ENCODE measurements at regions not wholly inside any gene's neighbourhood (a gene's known extent, or its start where the extent isn't known, plus 50 kb on each side); places are given as distances from the start of the nearest gene placed in this dataset.

- H3K4me2 ChIP-seq (ENCODE audit: low read depth, low read length): no peak overlapping the region
- no peaks in the 10 kb centered on the region for H3K4me1 ChIP-seq (ENCODE audit: insufficient read depth, low read length)
- no peak overlapping the region for H2AFZ ChIP-seq (ENCODE audit: low read length)
- intact Hi-C loops (cut with micrococcal nuclease; ENCODE audit: unreplicated experiment): no loop called here
- no peak for DNase-seq (ENCODE audit: low spot score)
- no peak overlapping the region for H3K9ac ChIP-seq (ENCODE audit: insufficient read depth, low read depth, low read length)
- ChIA-PET CTCF (ENCODE audit: low intra/inter-chr PET ratio, low total read pairs) (no interaction called here), POLR2A (no interaction called here)
- no peaks in the 10 kb centered on the region for H4K20me1 ChIP-seq (ENCODE audit: insufficient read depth, low read length)
- peaks cover 1 to 10% of the 10 kb centered on the region in 2 experiments; a peak in 3 of 5 replicates for H3K27me3 ChIP-seq (ENCODE audit: control insufficient read depth in 1 of 2, insufficient read depth in 2 of 2, low read length in 2 of 2)
- no peak for TF ChIP-seq ZNF318 (CRISPR knock-in tag; IDR thresholded peaks at IDR 0.05)
- no peak for TF ChIP-seq ZHX1 (CRISPR knock-in tag; IDR thresholded peaks at IDR 0.05; ENCODE audit: low read depth)
- TF ChIP-seq ZNF10 (CRISPR knock-in tag; IDR thresholded peaks at IDR 0.05; ENCODE audit: borderline replicate concordance, low read depth): no peak
- TF ChIP-seq SRSF4 (IDR thresholded peaks at IDR 0.05; ENCODE audit: low read depth, low read length, poor library complexity, severe bottlenecking): no peak
- TF ChIP-seq ZNF350 (CRISPR knock-in tag; IDR thresholded peaks at IDR 0.05; ENCODE audit: borderline replicate concordance, low read depth): no peak
- no peak for TF ChIP-seq ZNF547 (CRISPR knock-in tag; IDR thresholded peaks at IDR 0.05)
- whole genome bisulfite sequencing (ENCODE audit: low lambda C conversion rate): 8% methylated on average over 4 of the region's 4 CpGs
- no peaks in the 10 kb centered on the region for H3K79me2 ChIP-seq (ENCODE audit: insufficient read depth, low read length)
- in situ Hi-C loops (cut with HindIII; ENCODE audit: extremely low pct_ligation_motif_present, low pct_unique_long_range_greater_than_20kb): no loop called here
- H3K9me3 ChIP-seq (ENCODE audit: low read length): no peaks in the 10 kb centered on the region
- no peaks in the 10 kb centered on the region for H3K36me3 ChIP-seq (replicated peaks in 1 of 2; ENCODE audit: control insufficient read depth in 1 of 2, insufficient read depth in 2 of 2, low read length in 2 of 2)
- H3K27ac ChIP-seq (ENCODE audit: extremely low read length, insufficient read depth, low read length): no peak overlapping the region
- BruUV-seq (replicated peaks): no TSS peak
- H3K4me3 ChIP-seq (replicated peaks in 1 of 3; ENCODE audit: insufficient read depth in 1 of 3, low read depth in 2 of 3, low read length in 3 of 3): no peak overlapping the region
- no peak for FAIRE-seq
- no peak for ATAC-seq
Measured at GRCh38 chr2:217366266-217366895, 506.5 kb upstream of the TNP1 start.
